A549 (cell line): ENCODE measurements at regions not wholly inside any gene's neighbourhood (a gene's known extent, or its start where the extent isn't known, plus 50 kb on each side); places are given as distances from the start of the nearest gene placed in this dataset.

Source experiments
- EHMT2 ChIP-seq: fragments of 200-600 bp; sonication (generic); IDR thresholded peaks from 2 replicates; pipeline ENCODE4 v1.6.1; 2016; ENCODE audit warnings: antibody characterized with exemption, low read depth, mild to moderate bottlenecking, moderate library complexity
- GATA3 ChIP-seq: IDR thresholded peaks from 2 replicates; pipeline ENCODE4 v1.6.1; 2012; ENCODE audit warnings: borderline replicate concordance
- POLR2A ChIP-seq: IDR thresholded peaks from 2 replicates; pipeline ENCODE4 v1.6.1; 2012; ENCODE audit warnings: mild to moderate bottlenecking, low read length
- TF ChIP-seq, protein P1 (sequence below): fragments of >200 bp; sonication (Bioruptor Twin); formaldehyde crosslinking; IDR thresholded peaks from 3 replicates; pipeline ENCODE4 v1.5.1; 2016

DNA sequence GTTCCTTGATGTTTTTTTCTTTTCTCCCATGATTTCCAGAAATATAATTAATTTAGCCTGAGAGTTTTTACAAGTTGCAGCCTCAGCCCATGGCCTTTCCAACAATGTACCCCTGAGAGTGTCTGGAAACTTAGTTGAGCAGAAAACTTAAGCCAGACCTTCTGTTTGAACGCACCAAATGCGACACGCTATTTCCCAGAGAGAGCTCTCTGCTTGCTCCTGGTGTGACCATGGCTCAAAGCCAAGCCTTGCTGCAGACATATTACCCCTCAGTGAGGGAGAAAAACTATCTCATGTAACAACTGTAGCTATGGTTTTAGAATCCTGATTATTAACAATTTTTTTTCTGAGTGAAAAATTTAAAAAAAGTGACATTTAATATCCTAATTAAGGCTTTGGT, 1204.5 kb upstream of the SLC10A2 start:
- no peak for TF ChIP-seq POLR2A
- TF ChIP-seq, protein P1, sequence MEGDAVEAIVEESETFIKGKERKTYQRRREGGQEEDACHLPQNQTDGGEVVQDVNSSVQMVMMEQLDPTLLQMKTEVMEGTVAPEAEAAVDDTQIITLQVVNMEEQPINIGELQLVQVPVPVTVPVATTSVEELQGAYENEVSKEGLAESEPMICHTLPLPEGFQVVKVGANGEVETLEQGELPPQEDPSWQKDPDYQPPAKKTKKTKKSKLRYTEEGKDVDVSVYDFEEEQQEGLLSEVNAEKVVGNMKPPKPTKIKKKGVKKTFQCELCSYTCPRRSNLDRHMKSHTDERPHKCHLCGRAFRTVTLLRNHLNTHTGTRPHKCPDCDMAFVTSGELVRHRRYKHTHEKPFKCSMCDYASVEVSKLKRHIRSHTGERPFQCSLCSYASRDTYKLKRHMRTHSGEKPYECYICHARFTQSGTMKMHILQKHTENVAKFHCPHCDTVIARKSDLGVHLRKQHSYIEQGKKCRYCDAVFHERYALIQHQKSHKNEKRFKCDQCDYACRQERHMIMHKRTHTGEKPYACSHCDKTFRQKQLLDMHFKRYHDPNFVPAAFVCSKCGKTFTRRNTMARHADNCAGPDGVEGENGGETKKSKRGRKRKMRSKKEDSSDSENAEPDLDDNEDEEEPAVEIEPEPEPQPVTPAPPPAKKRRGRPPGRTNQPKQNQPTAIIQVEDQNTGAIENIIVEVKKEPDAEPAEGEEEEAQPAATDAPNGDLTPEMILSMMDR: no peak
- no peak for TF ChIP-seq EHMT2
- no peak for TF ChIP-seq GATA3
